ENCODE measurements at regions not wholly inside any gene's neighbourhood (a gene's known extent, or its start where the extent isn't known, plus 50 kb on each side); places are given as distances from the start of the nearest gene placed in this dataset.

GRCh38 chr1:208418667-208419066, 174.5 kb upstream of the PLXNA2 start:
- Histone ChIP-seq H3K4me3 (replicated peaks in 1 of 3; ENCODE audit: low read depth in 2 of 3, low read length in 3 of 3) (no peak overlapping the region), H3K9me3 (replicated peaks in 1 of 2; ENCODE audit: control insufficient read depth in 1 of 2, insufficient read depth in 1 of 2, low read length in 2 of 2) (no peaks in the 10 kb centered on the region), H3K27me3 (ENCODE audit: control insufficient read depth in 2 of 2, insufficient read depth in 2 of 2, low read length in 2 of 2) (no peaks in the 10 kb centered on the region), H3K9ac (ENCODE audit: insufficient read depth, low read length, poor library complexity, severe bottlenecking) (no peak overlapping the region), H3K79me2 (ENCODE audit: insufficient read depth, low read length) (no peaks in the 10 kb centered on the region), H3K4me2 (replicated peaks; ENCODE audit: extremely low read depth, low read length, poor library complexity, severe bottlenecking) (no peak overlapping the region), H2AFZ (ENCODE audit: insufficient read depth, low read depth, low read length, poor library complexity, severe bottlenecking) (no peak overlapping the region), H3K27ac (ENCODE audit: low read depth in 1 of 2, low read length in 2 of 2) (no peak overlapping the region), H4K20me1 (ENCODE audit: insufficient read depth, low read length) (no peaks in the 10 kb centered on the region), H3K36me3 (replicated peaks in 1 of 2; ENCODE audit: control insufficient read depth in 1 of 2, insufficient read depth in 2 of 2, low read length in 2 of 2) (no peaks in the 10 kb centered on the region), H3K4me1 (ENCODE audit: control insufficient read depth in 1 of 2, insufficient read depth in 2 of 2, low read length in 2 of 2) (no peaks in the 10 kb centered on the region)
- Mint-ChIP-seq H3K9me3 (peaks cover 0 to 3% (median 0%) of the 10 kb centered on the region in 7 donors), H3K4me3 (no peak overlapping the region), H3K27me3 (ENCODE audit: low read depth in 3 of 3) (peaks cover 3 to 6% (median 3%) of the 10 kb centered on the region in 3 donors), H3K36me3 (no peaks in the 10 kb centered on the region), H3K4me1 (peaks cover 4% of the 10 kb centered on the region), H3K27ac (no peak overlapping the region)
- WGBS (ENCODE audit: insufficient coverage): 100% methylated on average over 1 of the region's 1 CpG
- no peak for TF ChIP-seq CTCF (IDR thresholded peaks at IDR 0.05)
- DNase-seq: no peak
- intact Hi-C loops (cut with micrococcal nuclease): no loop called here

GRCh38 chr1:208419746-208420420, 175.7 kb upstream of the PLXNA2 start:
- no peak for DNase-seq
- 79% methylated on average over 3 of the region's 5 CpGs for WGBS (ENCODE audit: insufficient coverage)
- Histone ChIP-seq H4K20me1 (ENCODE audit: insufficient read depth, low read length) (no peaks in the 10 kb centered on the region), H3K27ac (ENCODE audit: low read depth in 1 of 2, low read length in 2 of 2) (no peak overlapping the region), H3K4me1 (ENCODE audit: control insufficient read depth in 1 of 2, insufficient read depth in 2 of 2, low read length in 2 of 2) (no peaks in the 10 kb centered on the region), H3K36me3 (replicated peaks in 1 of 2; ENCODE audit: control insufficient read depth in 1 of 2, insufficient read depth in 2 of 2, low read length in 2 of 2) (no peaks in the 10 kb centered on the region), H3K27me3 (ENCODE audit: control insufficient read depth in 2 of 2, insufficient read depth in 2 of 2, low read length in 2 of 2) (no peaks in the 10 kb centered on the region), H3K4me2 (replicated peaks; ENCODE audit: extremely low read depth, low read length, poor library complexity, severe bottlenecking) (no peak overlapping the region), H3K79me2 (ENCODE audit: insufficient read depth, low read length) (no peaks in the 10 kb centered on the region), H2AFZ (ENCODE audit: insufficient read depth, low read depth, low read length, poor library complexity, severe bottlenecking) (no peak overlapping the region), H3K9ac (ENCODE audit: insufficient read depth, low read length, poor library complexity, severe bottlenecking) (no peak overlapping the region), H3K4me3 (replicated peaks in 1 of 3; ENCODE audit: low read depth in 2 of 3, low read length in 3 of 3) (no peak overlapping the region), H3K9me3 (replicated peaks in 1 of 2; ENCODE audit: control insufficient read depth in 1 of 2, insufficient read depth in 1 of 2, low read length in 2 of 2) (no peaks in the 10 kb centered on the region)
- peaks cover 4% of the 10 kb centered on the region for H3K4me1 Mint-ChIP-seq
- H3K27ac Mint-ChIP-seq: no peak overlapping the region
- intact Hi-C loops (cut with micrococcal nuclease): no loop called here
- TF ChIP-seq CTCF (IDR thresholded peaks at IDR 0.05): no peak
- H3K4me3 Mint-ChIP-seq: no peak overlapping the region
- H3K27me3 Mint-ChIP-seq (ENCODE audit: low read depth in 3 of 3): peaks cover 3 to 6% (median 3%) of the 10 kb centered on the region in 3 donors
- H3K9me3 Mint-ChIP-seq: peaks cover 0 to 3% (median 0%) of the 10 kb centered on the region in 7 donors
- H3K36me3 Mint-ChIP-seq: no peaks in the 10 kb centered on the region
